ENCODE measurements at regions not wholly inside any gene's neighbourhood (a gene's known extent, or its start where the extent isn't known, plus 50 kb on each side); places are given as distances from the start of the nearest gene placed in this dataset.

DNA sequence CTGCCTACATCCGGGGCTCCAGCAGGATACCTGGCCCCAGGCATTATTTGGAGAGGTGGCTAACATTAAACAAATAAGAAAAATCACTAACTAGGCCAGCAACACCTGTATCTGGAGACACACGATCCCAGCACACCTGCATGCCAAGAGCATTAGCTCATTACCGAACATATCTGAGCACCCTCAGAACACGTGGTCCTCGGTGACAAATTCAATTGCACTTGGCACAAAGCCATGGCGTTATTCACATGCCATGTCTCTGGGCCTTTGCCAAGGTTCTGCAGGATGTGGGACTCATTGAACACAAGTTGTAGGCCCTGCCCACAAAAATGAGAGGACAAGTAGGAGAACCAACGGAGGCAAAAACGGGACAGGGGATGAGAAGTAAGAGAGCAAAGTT, 552.3 kb downstream of the TOX3 start:
- Mint-ChIP-seq H3K27me3 (peaks cover 15% of the 10 kb centered on the region), H3K9me3 (ENCODE audit: low read depth) (peaks cover 7% of the 10 kb centered on the region), H3K36me3 (ENCODE audit: insufficient read depth) (no peaks in the 10 kb centered on the region), H3K27ac (no peak overlapping the region), H3K4me3 (ENCODE audit: low read depth) (no peak overlapping the region), H3K4me1 (ENCODE audit: low read depth) (no peaks in the 10 kb centered on the region)
- no peak for DNase-seq (ENCODE audit: low spot score, unreplicated experiment)
- TF ChIP-seq, protein P1, sequence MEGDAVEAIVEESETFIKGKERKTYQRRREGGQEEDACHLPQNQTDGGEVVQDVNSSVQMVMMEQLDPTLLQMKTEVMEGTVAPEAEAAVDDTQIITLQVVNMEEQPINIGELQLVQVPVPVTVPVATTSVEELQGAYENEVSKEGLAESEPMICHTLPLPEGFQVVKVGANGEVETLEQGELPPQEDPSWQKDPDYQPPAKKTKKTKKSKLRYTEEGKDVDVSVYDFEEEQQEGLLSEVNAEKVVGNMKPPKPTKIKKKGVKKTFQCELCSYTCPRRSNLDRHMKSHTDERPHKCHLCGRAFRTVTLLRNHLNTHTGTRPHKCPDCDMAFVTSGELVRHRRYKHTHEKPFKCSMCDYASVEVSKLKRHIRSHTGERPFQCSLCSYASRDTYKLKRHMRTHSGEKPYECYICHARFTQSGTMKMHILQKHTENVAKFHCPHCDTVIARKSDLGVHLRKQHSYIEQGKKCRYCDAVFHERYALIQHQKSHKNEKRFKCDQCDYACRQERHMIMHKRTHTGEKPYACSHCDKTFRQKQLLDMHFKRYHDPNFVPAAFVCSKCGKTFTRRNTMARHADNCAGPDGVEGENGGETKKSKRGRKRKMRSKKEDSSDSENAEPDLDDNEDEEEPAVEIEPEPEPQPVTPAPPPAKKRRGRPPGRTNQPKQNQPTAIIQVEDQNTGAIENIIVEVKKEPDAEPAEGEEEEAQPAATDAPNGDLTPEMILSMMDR (IDR thresholded peaks at IDR 0.05; ENCODE audit: unreplicated experiment): no peak

DNA sequence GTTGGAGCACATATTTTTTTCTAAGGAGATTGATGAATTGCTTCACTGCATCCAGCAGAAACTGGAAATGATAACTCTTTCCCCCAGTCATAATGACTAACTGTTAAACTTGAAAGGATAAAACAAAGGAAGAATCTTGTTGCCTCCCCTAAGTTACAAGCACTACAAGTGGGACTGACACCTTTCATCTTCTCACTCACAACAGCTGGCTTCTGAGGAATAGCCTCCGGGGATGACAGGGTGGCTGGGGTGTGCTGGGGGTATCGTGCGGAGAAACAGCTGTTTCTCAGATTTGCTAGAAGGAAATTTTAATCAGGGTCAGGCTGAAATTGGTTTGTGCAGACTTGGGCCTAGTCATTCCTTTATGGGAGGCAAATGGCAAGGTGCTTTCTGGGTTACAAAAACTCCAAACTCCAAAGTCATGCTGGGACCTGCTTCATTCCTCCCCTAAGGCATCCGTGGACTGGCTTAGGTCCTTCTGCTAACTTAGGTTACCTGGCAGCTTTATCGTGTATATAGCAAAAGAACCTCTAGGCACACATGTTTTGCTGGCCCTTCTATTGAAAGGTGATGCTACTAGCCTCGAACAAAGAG, 557.2 kb downstream of the TOX3 start:
- no peak overlapping the region for H3K4me3 Mint-ChIP-seq (ENCODE audit: low read depth)
- DNase-seq (ENCODE audit: low spot score, unreplicated experiment): no peak
- TF ChIP-seq, protein P1 (IDR thresholded peaks at IDR 0.05; ENCODE audit: unreplicated experiment): no peak
- H3K27ac Mint-ChIP-seq: no peak overlapping the region
- peaks cover 27% of the 10 kb centered on the region for H3K27me3 Mint-ChIP-seq
- no peaks in the 10 kb centered on the region for H3K9me3 Mint-ChIP-seq (ENCODE audit: low read depth)
- no peaks in the 10 kb centered on the region for H3K4me1 Mint-ChIP-seq (ENCODE audit: low read depth)
- no peaks in the 10 kb centered on the region for H3K36me3 Mint-ChIP-seq (ENCODE audit: insufficient read depth)

DNA sequence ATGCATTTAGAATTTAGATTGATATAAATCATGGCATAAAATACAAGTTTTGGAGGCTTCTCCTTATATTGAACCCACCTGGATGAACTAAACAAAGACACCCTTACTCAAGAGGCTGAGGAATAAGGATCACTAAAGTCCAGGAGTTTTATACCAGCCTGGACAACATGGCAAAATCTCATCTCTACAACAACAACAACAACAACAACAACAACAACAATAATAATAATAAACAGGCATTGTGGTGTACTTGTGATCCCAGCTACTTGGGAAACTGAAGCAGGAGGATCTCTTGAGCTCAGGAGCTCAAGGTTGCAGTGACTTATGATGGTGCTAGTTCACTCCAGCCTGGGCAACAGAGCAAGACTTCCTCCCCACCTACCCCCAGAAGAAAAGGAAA, 558.0 kb downstream of the TOX3 start:
- no peaks in the 10 kb centered on the region for H3K4me1 Mint-ChIP-seq (ENCODE audit: low read depth)
- no peak overlapping the region for H3K4me3 Mint-ChIP-seq (ENCODE audit: low read depth)
- H3K9me3 Mint-ChIP-seq (ENCODE audit: low read depth): no peaks in the 10 kb centered on the region
- H3K27me3 Mint-ChIP-seq: peaks cover 35% of the 10 kb centered on the region
- H3K36me3 Mint-ChIP-seq (ENCODE audit: insufficient read depth): no peaks in the 10 kb centered on the region
- no peak overlapping the region for H3K27ac Mint-ChIP-seq
- TF ChIP-seq, protein P1 (IDR thresholded peaks at IDR 0.05; ENCODE audit: unreplicated experiment): no peak
- DNase-seq (ENCODE audit: low spot score, unreplicated experiment): no peak

DNA sequence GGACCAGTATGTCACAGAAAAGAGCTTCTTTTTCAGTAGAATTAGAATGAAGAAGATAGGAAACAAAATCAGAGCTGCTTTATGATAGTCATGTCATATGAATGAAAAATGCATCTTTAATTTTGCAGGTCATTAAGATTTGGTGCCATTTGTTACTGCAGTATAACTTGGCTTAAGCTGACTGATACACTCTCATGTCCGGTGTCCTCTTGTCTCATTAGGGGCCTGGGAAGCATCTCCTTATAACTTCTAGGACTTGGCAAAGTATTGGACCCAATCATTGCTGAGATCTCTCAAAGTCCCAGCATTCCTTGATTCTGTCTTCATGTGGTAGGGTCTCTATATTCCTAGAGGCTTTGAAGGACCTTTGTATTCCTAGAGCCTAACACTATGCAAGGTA, 559.4 kb downstream of the TOX3 start:
- Mint-ChIP-seq H3K4me1 (ENCODE audit: low read depth) (no peaks in the 10 kb centered on the region), H3K27ac (no peak overlapping the region), H3K9me3 (ENCODE audit: low read depth) (no peaks in the 10 kb centered on the region), H3K27me3 (peaks cover 39% of the 10 kb centered on the region), H3K36me3 (ENCODE audit: insufficient read depth) (no peaks in the 10 kb centered on the region), H3K4me3 (ENCODE audit: low read depth) (no peak overlapping the region)
- TF ChIP-seq, protein P1 (IDR thresholded peaks at IDR 0.05; ENCODE audit: unreplicated experiment): no peak
- DNase-seq (ENCODE audit: low spot score, unreplicated experiment): no peak

DNA sequence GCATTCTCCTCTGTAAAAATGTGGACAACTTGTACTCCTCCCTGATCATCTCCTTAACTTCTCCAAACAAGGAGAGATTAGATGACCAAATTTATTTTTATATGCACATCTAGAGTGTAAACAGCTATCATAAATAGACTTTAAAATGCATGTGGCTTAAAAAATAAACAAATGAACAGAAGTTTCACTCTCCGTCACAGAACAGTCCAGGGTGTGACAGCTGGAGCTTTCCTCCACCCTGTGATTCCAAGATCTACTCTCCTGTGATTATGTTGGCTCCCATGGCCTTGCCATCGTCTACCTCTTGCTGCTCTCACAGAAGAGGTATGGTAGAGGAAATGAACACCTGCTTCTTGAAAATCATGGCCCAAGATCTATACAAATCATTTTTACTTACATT, 560.2 kb downstream of the TOX3 start:
- TF ChIP-seq, protein P1 (IDR thresholded peaks at IDR 0.05; ENCODE audit: unreplicated experiment): no peak
- H3K4me3 Mint-ChIP-seq (ENCODE audit: low read depth): no peak overlapping the region
- no peak for DNase-seq (ENCODE audit: low spot score, unreplicated experiment)

More for the DNA sequence above, 560.2 kb downstream of the TOX3 start:
- Mint-ChIP-seq H3K36me3 (ENCODE audit: insufficient read depth) (no peaks in the 10 kb centered on the region), H3K4me1 (ENCODE audit: low read depth) (no peaks in the 10 kb centered on the region), H3K27me3 (peaks cover 34% of the 10 kb centered on the region), H3K27ac (no peak overlapping the region), H3K9me3 (ENCODE audit: low read depth) (no peaks in the 10 kb centered on the region)
